ENCODE measurements at regions not wholly inside any gene's neighbourhood (a gene's known extent, or its start where the extent isn't known, plus 50 kb on each side); places are given as distances from the start of the nearest gene placed in this dataset.

GRCh38 chr12:100675432-100675831 is 101.9 kb downstream of the GAS2L3 start:
- ChIA-PET CTCF (ENCODE audit: unreplicated experiment) (no interaction called here), POLR2A (no interaction called here)
- Histone ChIP-seq H3K4me1 (ENCODE audit: insufficient read depth, low read length, poor library complexity, severe bottlenecking) (no peaks in the 10 kb centered on the region), H3K9me3 (ENCODE audit: low read length) (no peaks in the 10 kb centered on the region), H3K36me3 (ENCODE audit: insufficient read depth, low read length) (no peaks in the 10 kb centered on the region), H2AFZ (ENCODE audit: low read length) (no peak overlapping the region), H3K9me2 (ENCODE audit: insufficient read depth, low read length) (no peaks in the 10 kb centered on the region), H3K79me2 (ENCODE audit: insufficient read depth, low read depth, low read length) (no peaks in the 10 kb centered on the region), H4K20me1 (ENCODE audit: insufficient read depth, low read length) (no peaks in the 10 kb centered on the region), H3K4me3 (ENCODE audit: low read depth, low read length, poor library complexity, severe bottlenecking) (no peak overlapping the region), H3K27ac (ENCODE audit: low read depth, low read length, poor library complexity, severe bottlenecking) (no peak overlapping the region), H3K4me2 (ENCODE audit: low read length) (no peak overlapping the region)
- no TSS peak for BruUV-seq (replicated peaks)
- intact Hi-C loops (cut with micrococcal nuclease; ENCODE audit: unreplicated experiment): no loop called here
- TF ChIP-seq CTCF (conservative IDR thresholded peaks at IDR 0.05; ENCODE audit: low read length): no peak
- no peak for TF ChIP-seq EZH2phosphoT487 (IDR thresholded peaks at IDR 0.05; ENCODE audit: borderline replicate concordance, low read depth, low read length)
- DNase-seq (ENCODE audit: low spot score): no peak

GRCh38 chr12:100681074-100681473 is 107.6 kb downstream of the GAS2L3 start:
- BruUV-seq (replicated peaks): no TSS peak
- H3K4me2 ChIP-seq (ENCODE audit: low read length): no peak overlapping the region
- no peaks in the 10 kb centered on the region for H4K20me1 ChIP-seq (ENCODE audit: insufficient read depth, low read length)
- no peaks in the 10 kb centered on the region for H3K9me2 ChIP-seq (ENCODE audit: insufficient read depth, low read length)
- intact Hi-C loops (cut with micrococcal nuclease; ENCODE audit: unreplicated experiment): no loop called here
- H3K36me3 ChIP-seq (ENCODE audit: insufficient read depth, low read length): no peaks in the 10 kb centered on the region
- H3K4me1 ChIP-seq (ENCODE audit: insufficient read depth, low read length, poor library complexity, severe bottlenecking): no peaks in the 10 kb centered on the region
- H3K9me3 ChIP-seq (ENCODE audit: low read length): no peaks in the 10 kb centered on the region
- DNase-seq (ENCODE audit: low spot score): no peak
- no peak overlapping the region for H2AFZ ChIP-seq (ENCODE audit: low read length)
- POLR2A ChIA-PET: no interaction called here
- CTCF ChIA-PET (ENCODE audit: unreplicated experiment): no interaction called here
- H3K27ac ChIP-seq (ENCODE audit: low read depth, low read length, poor library complexity, severe bottlenecking): no peak overlapping the region
- H3K4me3 ChIP-seq (ENCODE audit: low read depth, low read length, poor library complexity, severe bottlenecking): no peak overlapping the region
- no peaks in the 10 kb centered on the region for H3K79me2 ChIP-seq (ENCODE audit: insufficient read depth, low read depth, low read length)
- TF ChIP-seq CTCF (conservative IDR thresholded peaks at IDR 0.05; ENCODE audit: low read length): no peak
- no peak for TF ChIP-seq EZH2phosphoT487 (IDR thresholded peaks at IDR 0.05; ENCODE audit: borderline replicate concordance, low read depth, low read length)

- BruUV-seq (replicated peaks): no TSS peak
- H3K4me1 ChIP-seq (ENCODE audit: insufficient read depth, low read length, poor library complexity, severe bottlenecking): no peaks in the 10 kb centered on the region
- no peak overlapping the region for H3K4me3 ChIP-seq (ENCODE audit: low read depth, low read length, poor library complexity, severe bottlenecking)
- no peaks in the 10 kb centered on the region for H3K79me2 ChIP-seq (ENCODE audit: insufficient read depth, low read depth, low read length)
- H2AFZ ChIP-seq (ENCODE audit: low read length): no peak overlapping the region
- ChIA-PET CTCF (ENCODE audit: unreplicated experiment) (no interaction called here), POLR2A (interaction anchor here (0.7 kb wide), 2 partner anchors 62 to 164 kb away, joined by 3 read pairs; no protein-coding TSS in a partner anchor)
- no peak overlapping the region for H3K4me2 ChIP-seq (ENCODE audit: low read length)
- intact Hi-C loops (cut with micrococcal nuclease; ENCODE audit: unreplicated experiment): no loop called here
- H3K9me3 ChIP-seq (ENCODE audit: low read length): no peaks in the 10 kb centered on the region
- no peak overlapping the region for H3K27ac ChIP-seq (ENCODE audit: low read depth, low read length, poor library complexity, severe bottlenecking)
- H3K36me3 ChIP-seq (ENCODE audit: insufficient read depth, low read length): no peaks in the 10 kb centered on the region
- H4K20me1 ChIP-seq (ENCODE audit: insufficient read depth, low read length): no peaks in the 10 kb centered on the region
- TF ChIP-seq CTCF (conservative IDR thresholded peaks at IDR 0.05; ENCODE audit: low read length) (no peak), EZH2phosphoT487 (IDR thresholded peaks at IDR 0.05; ENCODE audit: borderline replicate concordance, low read depth, low read length) (no peak)
- DNase-seq (ENCODE audit: low spot score): no peak
- no peaks in the 10 kb centered on the region for H3K9me2 ChIP-seq (ENCODE audit: insufficient read depth, low read length)
Measured at GRCh38 chr12:100682178-100682577, 108.7 kb downstream of the GAS2L3 start.

All from OCI-LY7 (cell line).